Esophagus squamous epithelium (tissue), 5 donors: ENCODE measurements at regions not wholly inside any gene's neighbourhood (a gene's known extent, or its start where the extent isn't known, plus 50 kb on each side); places are given as distances from the start of the nearest gene placed in this dataset.
"Not testable (repeated sequence)": the region's sequence is repeated elsewhere in the genome, so short reads cannot be mapped to it uniquely, and the experiment has no call there.

ENCODE experiments used
- DNase-seq: peaks from one replicate; lab custom pipeline; 2025; lab: John Stamatoyannopoulos, UW
- H3K27ac ChIP-seq, 4 donors: fragments of 200-600 bp; sonication (generic); one replicate each; pipeline ENCODE4 v1.5.1; 2016 to 2019; ENCODE audit warnings: mild to moderate bottlenecking in 1 of 4
- H3K27me3 ChIP-seq, 4 donors: fragments of 200-600 bp; sonication (generic); 1 replicate in 3 of 4; 2 replicates in 1 of 4; pipeline versions ENCODE4 v1.5.1 to v1.6.0; 2017 to 2021; ENCODE audit warnings: antibody characterized with exemption in 1 of 4
- H3K36me3 ChIP-seq, 3 donors: fragments of 200-600 bp; sonication (generic); one replicate each; pipeline ENCODE4 v1.5.1; 2016 to 2019
- H3K4me1 ChIP-seq, 3 donors: fragments of 200-600 bp; sonication (generic); one replicate each; pipeline ENCODE4 v1.5.1; 2017 to 2019
- H3K4me3 ChIP-seq, 4 donors: fragments of 200-600 bp; sonication (generic); 1 replicate in 3 of 4; 2 replicates in 1 of 4; pipeline ENCODE4 v1.5.1; 2016 to 2019; ENCODE audit warnings: mild to moderate bottlenecking in 2 of 4, moderate library complexity in 1 of 4
- H3K9me3 ChIP-seq, 3 donors: fragments of 200-600 bp; sonication (generic); one replicate each; pipeline ENCODE4 v1.5.1; 2016 to 2019
- POLR2A ChIP-seq, 4 donors: fragments of 450-650 bp; IDR thresholded peaks; one replicate each; pipeline ENCODE4 v1.6.1; 2017; ENCODE audit warnings: antibody characterized with exemption in 4 of 4, mild to moderate bottlenecking in 4 of 4, moderate library complexity in 3 of 4
- WGBS, 2 donors: methylation state at CpG; one replicate each; pipeline ENCODE4 v1.1.5; 2018; 5-methylcytosine and 5-hydroxymethylcytosine counted together
- intact Hi-C: fragments of 100-400 bp; cut with DNase I; formaldehyde crosslinking; loops from one replicate; pipeline ENCODE4 v1.15.0; 2022
- TF ChIP-seq, protein P1 (sequence below), 6 experiments: fragments of 450-650 bp in 4 of 6; fragments of 200-600 bp in 2 of 6; sonication (generic) in 2 of 6; IDR thresholded peaks; one replicate each; pipeline ENCODE4 v1.5.1; 2016 to 2019; ENCODE audit warnings: antibody characterized with exemption in 6 of 6, mild to moderate bottlenecking in 4 of 6, moderate library complexity in 4 of 6
- donor health status: DM: yes; HTN: yes; CAD: no.

DNA sequence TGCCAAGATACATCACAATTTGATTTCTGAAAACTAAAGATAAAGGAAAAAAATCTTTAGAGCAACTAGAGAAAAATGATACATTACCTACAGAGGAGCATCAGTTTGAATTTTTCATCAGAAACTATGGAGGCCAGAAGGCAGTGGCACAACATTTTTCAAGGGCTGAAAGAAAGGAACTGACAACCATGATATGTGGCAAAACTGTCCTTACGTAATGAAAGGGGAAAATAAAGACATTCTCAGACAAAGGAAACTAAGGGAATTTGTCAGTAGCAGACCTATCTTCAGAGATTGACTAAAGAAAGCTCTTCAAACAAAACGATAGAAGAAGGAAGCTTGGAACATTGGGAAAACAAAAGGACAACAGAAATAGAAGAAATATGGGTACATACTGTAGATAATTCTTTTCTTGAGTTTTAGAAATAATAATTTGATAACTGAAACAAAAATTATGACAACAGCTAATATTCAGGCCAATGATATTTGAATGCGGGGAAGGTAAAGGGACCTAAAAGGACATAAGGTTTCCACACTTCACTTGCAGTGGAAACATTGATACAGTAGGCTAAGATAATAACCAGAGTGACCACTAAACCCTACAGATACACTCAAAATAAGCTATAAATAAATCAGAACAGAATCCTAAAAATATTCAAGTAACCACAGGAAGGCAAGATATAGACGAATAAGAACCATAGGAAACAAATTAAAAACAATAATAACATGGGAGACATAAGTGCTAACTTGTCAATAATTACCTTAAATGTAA is 70.0 kb upstream of the NPAS2 start:
- peaks cover 0 to 24% (median 12%) of the 10 kb centered on the region in 3 donors for H3K4me1 ChIP-seq
- no peaks in the 10 kb centered on the region for H3K36me3 ChIP-seq
- H3K27me3 ChIP-seq: peaks cover 0 to 6% (median 0%) of the 10 kb centered on the region in 4 donors
- H3K27ac ChIP-seq: no peak overlapping the region
- 81 to 82% methylated on average over 4 of the region's 4 CpGs for WGBS, 2 donors
- DNase-seq: no peak
- H3K9me3 ChIP-seq: no peaks in the 10 kb centered on the region
- intact Hi-C loops: no loop called here
- TF ChIP-seq, protein P1, sequence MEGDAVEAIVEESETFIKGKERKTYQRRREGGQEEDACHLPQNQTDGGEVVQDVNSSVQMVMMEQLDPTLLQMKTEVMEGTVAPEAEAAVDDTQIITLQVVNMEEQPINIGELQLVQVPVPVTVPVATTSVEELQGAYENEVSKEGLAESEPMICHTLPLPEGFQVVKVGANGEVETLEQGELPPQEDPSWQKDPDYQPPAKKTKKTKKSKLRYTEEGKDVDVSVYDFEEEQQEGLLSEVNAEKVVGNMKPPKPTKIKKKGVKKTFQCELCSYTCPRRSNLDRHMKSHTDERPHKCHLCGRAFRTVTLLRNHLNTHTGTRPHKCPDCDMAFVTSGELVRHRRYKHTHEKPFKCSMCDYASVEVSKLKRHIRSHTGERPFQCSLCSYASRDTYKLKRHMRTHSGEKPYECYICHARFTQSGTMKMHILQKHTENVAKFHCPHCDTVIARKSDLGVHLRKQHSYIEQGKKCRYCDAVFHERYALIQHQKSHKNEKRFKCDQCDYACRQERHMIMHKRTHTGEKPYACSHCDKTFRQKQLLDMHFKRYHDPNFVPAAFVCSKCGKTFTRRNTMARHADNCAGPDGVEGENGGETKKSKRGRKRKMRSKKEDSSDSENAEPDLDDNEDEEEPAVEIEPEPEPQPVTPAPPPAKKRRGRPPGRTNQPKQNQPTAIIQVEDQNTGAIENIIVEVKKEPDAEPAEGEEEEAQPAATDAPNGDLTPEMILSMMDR (IDR thresholded peaks at IDR 0.05): no peak
- TF ChIP-seq POLR2A (IDR thresholded peaks at IDR 0.05): no peak
- no peak overlapping the region for H3K4me3 ChIP-seq

DNA sequence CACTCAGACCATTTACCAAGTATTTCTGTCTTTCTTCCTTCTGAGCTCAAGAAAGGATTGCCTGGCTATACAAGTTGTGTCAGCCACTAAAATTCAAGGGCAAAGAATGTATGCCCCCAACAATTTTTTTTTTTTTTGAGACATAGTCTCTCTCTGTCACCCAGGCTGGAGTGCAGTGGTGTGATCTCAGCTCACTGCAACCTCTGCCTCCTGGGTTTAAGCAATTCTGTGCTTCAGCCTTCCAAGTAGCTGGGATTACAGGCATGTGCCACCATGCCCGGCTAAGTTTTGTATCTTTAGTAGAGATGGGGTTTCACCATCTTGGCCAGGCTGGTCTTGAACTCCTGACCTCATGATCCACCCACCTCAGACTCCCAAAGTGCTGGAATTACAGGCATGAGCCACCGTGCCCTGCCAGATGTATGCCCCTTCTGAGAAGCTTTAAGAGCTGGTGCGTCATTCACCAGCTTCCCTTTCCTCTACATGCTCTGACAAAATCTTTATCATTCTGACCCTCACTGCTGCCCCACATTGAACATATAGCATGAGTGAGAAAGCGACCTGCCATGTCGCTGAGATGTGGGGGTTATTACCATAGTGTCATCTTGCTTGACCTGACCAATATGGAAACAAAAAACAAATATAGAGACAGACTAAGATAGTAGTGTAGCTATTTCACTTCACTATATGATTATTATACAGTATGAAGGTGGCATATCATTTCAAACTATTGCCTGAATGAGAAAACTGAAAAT is 67.9 kb upstream of the NPAS2 start:
- intact Hi-C loops, H3K4me3 ChIP-seq, DNase-seq, H3K9me3 ChIP-seq, H3K36me3 ChIP-seq, H3K27me3 ChIP-seq: not testable (repeated sequence)
- Histone ChIP-seq H3K4me1 (peaks cover 0 to 24% (median 12%) of the 10 kb centered on the region in 3 donors), H3K27ac (peak overlapping the region in 3 of 4 donors; percentile 7 to 38 (median 34))
- WGBS, 2 donors: 40 to 48% methylated on average over 5 of the region's 5 CpGs

DNA sequence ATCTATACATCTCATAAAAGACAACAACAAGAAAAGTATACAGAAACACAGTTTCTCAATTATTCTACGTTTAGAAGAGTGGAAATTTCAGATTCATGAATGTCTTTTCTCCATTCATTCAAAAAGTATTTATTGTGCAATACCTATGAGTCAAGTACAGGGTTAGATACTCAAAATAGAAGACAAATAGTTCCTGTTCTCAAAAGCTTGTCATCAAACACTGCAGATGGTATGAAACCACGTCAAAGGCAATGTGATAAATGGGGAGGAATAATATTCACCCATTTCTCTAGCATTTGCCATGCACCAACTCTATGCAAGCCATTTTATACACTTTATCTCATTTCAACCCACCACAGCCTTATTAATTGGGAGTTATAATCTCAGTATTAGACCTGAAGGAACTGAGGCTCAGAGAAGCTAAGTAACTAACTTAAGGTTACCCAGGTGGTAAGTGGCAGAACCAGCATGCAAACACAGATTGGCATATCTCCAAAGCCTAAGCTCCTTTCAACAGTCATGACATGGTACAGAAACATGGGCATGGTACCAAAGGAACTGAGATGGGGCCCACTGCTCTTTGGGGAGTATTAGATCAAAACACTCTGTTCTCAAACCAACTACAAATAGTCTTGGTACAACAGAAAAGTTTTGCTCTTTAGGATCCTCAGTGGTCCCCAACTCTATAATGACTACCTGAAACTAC is 67.2 kb upstream of the NPAS2 start:
- Histone ChIP-seq H3K27me3 (peaks cover 0 to 6% (median 0%) of the 10 kb centered on the region in 4 donors), H3K36me3 (no peaks in the 10 kb centered on the region), H3K27ac (peak overlapping the region; percentile 7 to 60 (median 35)), H3K9me3 (no peaks in the 10 kb centered on the region), H3K4me3 (no peak overlapping the region), H3K4me1 (peaks cover 0 to 29% (median 17%) of the 10 kb centered on the region in 3 donors)
- 4 to 7% methylated on average over 2 of the region's 2 CpGs for WGBS, 2 donors
- no peak for DNase-seq
- no peak for TF ChIP-seq POLR2A (IDR thresholded peaks at IDR 0.05)
- TF ChIP-seq, protein P1 (IDR thresholded peaks at IDR 0.05): no peak
- intact Hi-C loops: no loop called here

DNA sequence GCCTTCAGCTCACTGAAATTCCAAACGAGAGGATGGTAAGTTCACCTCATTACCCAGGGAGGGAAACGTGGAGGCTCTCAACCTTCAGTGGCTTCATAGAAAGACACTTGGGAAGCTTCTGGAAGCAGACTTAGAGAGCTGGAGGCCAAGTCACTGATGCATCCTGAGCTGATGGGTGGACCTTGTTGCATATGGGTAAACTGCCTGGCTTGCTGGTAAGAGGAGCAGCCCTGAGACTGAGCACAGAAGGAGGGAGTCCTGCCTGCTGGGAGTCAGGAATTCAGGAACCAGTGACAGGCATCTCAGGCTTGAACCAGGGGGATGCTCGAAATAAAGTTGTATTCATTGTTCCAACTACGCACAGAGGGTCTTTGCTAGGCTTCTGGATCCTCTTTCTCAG is 66.5 kb upstream of the NPAS2 start:
- 75 to 85% methylated on average over 2 to 4 of the region's 4 CpGs for WGBS, 2 donors
- Histone ChIP-seq H3K4me1 (peaks cover 0 to 34% (median 22%) of the 10 kb centered on the region in 3 donors), H3K27me3 (peaks cover 0 to 6% (median 0%) of the 10 kb centered on the region in 4 donors), H3K36me3 (no peaks in the 10 kb centered on the region), H3K9me3 (no peaks in the 10 kb centered on the region), H3K4me3 (no peak overlapping the region), H3K27ac (peak overlapping the region in 2 of 4 donors; percentile 2 to 60)
- intact Hi-C loops: no loop called here
- DNase-seq: no peak
- no peak for TF ChIP-seq POLR2A (IDR thresholded peaks at IDR 0.05)
- TF ChIP-seq, protein P1 (IDR thresholded peaks at IDR 0.05): no peak

DNA sequence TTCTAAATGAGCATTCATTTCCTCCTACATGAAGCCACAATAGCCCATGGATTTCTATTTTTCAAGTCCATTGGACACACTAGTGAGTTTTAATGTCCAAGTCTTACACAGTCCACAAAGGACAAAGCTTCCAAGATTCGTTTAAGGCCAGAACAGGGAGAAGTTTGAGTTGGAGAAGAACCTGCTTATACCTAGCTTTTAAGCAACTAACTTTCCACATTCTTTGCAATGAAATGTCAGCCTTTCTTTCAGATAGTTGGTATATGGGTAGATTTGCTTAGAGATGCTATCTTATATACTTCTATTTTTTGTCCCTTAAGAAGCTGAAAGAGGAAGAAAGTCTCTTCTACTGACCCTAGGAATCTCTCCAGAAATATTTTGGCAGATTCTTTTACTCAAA is 66.1 kb upstream of the NPAS2 start:
- TF ChIP-seq, protein P1 (IDR thresholded peaks at IDR 0.05): no peak
- 70 to 86% methylated on average over 1 of the region's 1 CpG for WGBS, 2 donors
- Histone ChIP-seq H3K4me1 (peaks cover 0 to 34% (median 22%) of the 10 kb centered on the region in 3 donors), H3K9me3 (no peaks in the 10 kb centered on the region), H3K36me3 (no peaks in the 10 kb centered on the region), H3K27me3 (peaks cover 0 to 6% (median 0%) of the 10 kb centered on the region in 4 donors), H3K27ac (no peak overlapping the region), H3K4me3 (no peak overlapping the region)
- DNase-seq: no peak
- intact Hi-C loops: no loop called here
